H1 (cell line): ENCODE measurements at regions not wholly inside any gene's neighbourhood (a gene's known extent, or its start where the extent isn't known, plus 50 kb on each side); places are given as distances from the start of the nearest gene placed in this dataset.

Source experiments
- CTCF ChIA-PET: fragments of 300-600 bp; sonication (Branson Sonifier 250); formaldehyde crosslinking; loops from one replicate; lab custom pipeline; 2021; ENCODE audit not compliant: partially characterized antibody; lab: Charles Lee
- POLR2A ChIA-PET: fragments of 300-600 bp; sonication (Branson Sonifier 250); formaldehyde crosslinking; loops from one replicate; lab custom pipeline; 2021; ENCODE audit warnings: inconsistent platforms; ENCODE audit not compliant: partially characterized antibody; lab: Charles Lee
- DNase-seq, 2 experiments: peaks; one replicate each; pipeline versions ENCODE4 v3.0.0 to v3.0.0-alpha.2; 2010 to 2022; ENCODE audit warnings: low spot score in 2 of 2, low read depth in 1 of 2, mixed read lengths in 1 of 2
- FAIRE-seq: peaks from 2 replicates; lab custom pipeline; 2011; peaks lifted over from hg19 to GRCh38; lab: Jason Lieb, UNC
- H2AFZ ChIP-seq: 2 replicates; pipeline ENCODE4 v1.8.1; 2012; ENCODE audit warnings: low read length, inconsistent platforms
- H2AK5ac ChIP-seq: 2 replicates; pipeline ENCODE4 v1.6.1; 2013; ENCODE audit warnings: low read depth, low read length
- H2BK120ac ChIP-seq: replicated peaks from 2 replicates; pipeline ENCODE3; 2013; ENCODE audit warnings: low read depth, low read length, inconsistent platforms
- H2BK12ac ChIP-seq: 2 replicates; pipeline ENCODE4 v1.6.1; 2013; ENCODE audit warnings: low read depth, low read length
- H2BK15ac ChIP-seq: 2 replicates; pipeline ENCODE4 v1.6.1; 2013; ENCODE audit warnings: low read length
- H2BK20ac ChIP-seq: 2 replicates; pipeline ENCODE4 v1.6.1; 2013; ENCODE audit warnings: low read length
- H2BK5ac ChIP-seq: 2 replicates; pipeline ENCODE4 v1.6.1; 2013; ENCODE audit warnings: low read depth, low read length
- H3K14ac ChIP-seq: 2 replicates; pipeline ENCODE4 v1.6.1; 2013; ENCODE audit warnings: inconsistent platforms; ENCODE audit not compliant: insufficient read length
- H3K18ac ChIP-seq: 2 replicates; pipeline ENCODE4 v1.6.1; 2013; ENCODE audit warnings: low read length; ENCODE audit errors: extremely low read depth
- H3K23ac ChIP-seq: 2 replicates; pipeline ENCODE4 v1.6.1; 2013; ENCODE audit warnings: inconsistent platforms; ENCODE audit not compliant: insufficient read length
- H3K23me2 ChIP-seq: 2 replicates; pipeline ENCODE4 v1.6.1; 2013; ENCODE audit warnings: low read depth, low read length
- H3K27ac ChIP-seq: 2 replicates; pipeline ENCODE4 v1.6.1; 2011; ENCODE audit warnings: low read depth, low read length, inconsistent platforms
- H3K27me3 ChIP-seq, 4 experiments: replicated peaks in 1 of 4; 1 replicate in 1 of 4; 2 replicates in 3 of 4; pipeline versions ENCODE4 v1.6.1 to v1.8.1; 2011 to 2013; ENCODE audit warnings: low read length in 3 of 4, mild to moderate bottlenecking in 3 of 4, inconsistent platforms in 2 of 4, mixed read lengths in 2 of 4, moderate library complexity in 1 of 4; ENCODE audit not compliant: control insufficient read depth in 3 of 4, insufficient read depth in 3 of 4; ENCODE audit errors: extremely low read depth in 1 of 4
- H3K36me3 ChIP-seq, 4 experiments: 2 replicates each; pipeline versions ENCODE4 v1.6.1 to v1.8.1; 2011 to 2013; ENCODE audit warnings: mild to moderate bottlenecking in 4 of 4, low read length in 3 of 4, moderate library complexity in 2 of 4, control low read depth in 1 of 4, inconsistent platforms in 1 of 4; ENCODE audit not compliant: insufficient read depth in 4 of 4, control insufficient read depth in 2 of 4
- H3K4ac ChIP-seq: replicated peaks from 2 replicates; pipeline ENCODE3; 2013; ENCODE audit warnings: low read length, low read depth, mixed read lengths, inconsistent platforms; ENCODE audit not compliant: insufficient read length
- H3K4me1 ChIP-seq, 4 experiments: replicated peaks in 1 of 4; 1 replicate in 1 of 4; 2 replicates in 3 of 4; pipeline versions ENCODE4 v1.6.1 to v1.8.1; 2011 to 2013; ENCODE audit warnings: low read length in 3 of 4, inconsistent platforms in 2 of 4, mixed read lengths in 1 of 4; ENCODE audit not compliant: insufficient read depth in 4 of 4, control insufficient read depth in 3 of 4
- H3K4me2 ChIP-seq, 2 experiments: 2 replicates each; pipeline versions ENCODE4 v1.6.1 to v1.8.1; 2011 to 2013; ENCODE audit warnings: low read depth in 2 of 2, low read length in 2 of 2, control low read depth in 1 of 2, inconsistent platforms in 1 of 2, mild to moderate bottlenecking in 1 of 2; ENCODE audit not compliant: insufficient read depth in 1 of 2
- H3K4me3 ChIP-seq, 4 experiments: fragments of 200-600, 300-600 bp in 1 of 4; sonication (generic), shearing (Covaris generic), sonication (Bioruptor Twin) in 1 of 4; 2 replicates each; pipeline versions ENCODE4 v1.5.1 to v1.8.1; 2011 to 2016; ENCODE audit warnings: low read length in 4 of 4, low read depth in 3 of 4, control low read depth in 2 of 4, inconsistent platforms in 2 of 4, mild to moderate bottlenecking in 2 of 4, mixed read lengths in 1 of 4, moderate library complexity in 1 of 4; ENCODE audit not compliant: insufficient read depth in 2 of 4; ENCODE audit errors: extremely low read depth in 1 of 4
- H3K56ac ChIP-seq: replicated peaks from 2 replicates; pipeline ENCODE3; 2013; ENCODE audit warnings: low read depth, mild to moderate bottlenecking, mixed read lengths, low read length, inconsistent platforms; ENCODE audit not compliant: insufficient read length
- H3K79me1 ChIP-seq: 2 replicates; pipeline ENCODE4 v1.6.1; 2013; ENCODE audit warnings: low read depth, low read length, control low read depth
- H3K79me2 ChIP-seq, 2 experiments: 2 replicates each; pipeline versions ENCODE4 v1.6.1 to v1.8.1; 2012 to 2013; ENCODE audit warnings: low read length in 2 of 2, mild to moderate bottlenecking in 2 of 2, inconsistent platforms in 1 of 2; ENCODE audit not compliant: insufficient read depth in 2 of 2, control insufficient read depth in 1 of 2
- H3K9ac ChIP-seq, 4 experiments: replicated peaks in 1 of 4; 1 replicate in 1 of 4; 2 replicates in 3 of 4; pipeline versions ENCODE4 v1.6.1 to v1.8.1; 2011 to 2013; ENCODE audit warnings: low read depth in 3 of 4, low read length in 3 of 4, control low read depth in 2 of 4, mild to moderate bottlenecking in 2 of 4, moderate library complexity in 2 of 4, inconsistent platforms in 1 of 4; ENCODE audit errors: extremely low read depth in 1 of 4
- H3K9me3 ChIP-seq, 2 experiments: 2 replicates each; pipeline versions ENCODE4 v1.6.1 to v1.8.1; 2012 to 2013; ENCODE audit warnings: mild to moderate bottlenecking in 2 of 2, moderate library complexity in 2 of 2, control low read depth in 1 of 2, inconsistent platforms in 1 of 2, low read depth in 1 of 2, low read length in 1 of 2, mixed read lengths in 1 of 2; ENCODE audit not compliant: insufficient read depth in 2 of 2
- H4K20me1 ChIP-seq, 2 experiments: replicated peaks in 1 of 2; 2 replicates each; pipeline versions ENCODE3 to v1.8.1; 2011 to 2013; ENCODE audit warnings: inconsistent platforms in 2 of 2, low read length in 2 of 2, mild to moderate bottlenecking in 1 of 2; ENCODE audit not compliant: insufficient read depth in 2 of 2, control insufficient read depth in 1 of 2
- H4K5ac ChIP-seq: 2 replicates; pipeline ENCODE4 v1.6.1; 2013; ENCODE audit warnings: low read length, low read depth, mixed read lengths, inconsistent platforms; ENCODE audit not compliant: insufficient read length
- H4K8ac ChIP-seq: 2 replicates; pipeline ENCODE4 v1.8.0; 2013; ENCODE audit warnings: mild to moderate bottlenecking, moderate library complexity, low read length, inconsistent platforms; ENCODE audit not compliant: insufficient read depth; ENCODE audit errors: extremely low read depth
- H4K91ac ChIP-seq: replicated peaks from 2 replicates; pipeline ENCODE3; 2013; ENCODE audit warnings: low read length, mixed read lengths, inconsistent platforms; ENCODE audit not compliant: insufficient read length
- CEBPB ChIP-seq: IDR thresholded peaks from 2 replicates; pipeline ENCODE4 v1.6.1; 2012; ENCODE audit warnings: low read depth, low read length
- CREB1 ChIP-seq: IDR thresholded peaks from 2 replicates; pipeline ENCODE4 v1.6.1; 2012; ENCODE audit warnings: inconsistent platforms
- EP300 ChIP-seq, 2 experiments: IDR thresholded peaks; 1 replicate in 1 of 2; 2 replicates in 1 of 2; pipeline ENCODE4 v1.6.1; 2011 to 2012; ENCODE audit warnings: low read depth in 2 of 2, low read length in 2 of 2, mild to moderate bottlenecking in 2 of 2, borderline replicate concordance in 1 of 2, inconsistent platforms in 1 of 2, moderate library complexity in 1 of 2
- HDAC2 ChIP-seq, 2 experiments: fragments of 300-600 bp in 1 of 2; sonication (generic) in 1 of 2; IDR thresholded peaks; 2 replicates each; pipeline ENCODE4 v1.6.1; 2011 to 2012; ENCODE audit warnings: low read depth in 2 of 2, low read length in 2 of 2, mild to moderate bottlenecking in 2 of 2, moderate library complexity in 2 of 2, borderline replicate concordance in 1 of 2, inconsistent platforms in 1 of 2
- HDAC6 ChIP-seq: IDR thresholded peaks from one replicate; pipeline ENCODE4 v1.7.1; 2012; ENCODE audit warnings: low read depth, mild to moderate bottlenecking, inconsistent platforms, low read length, moderate library complexity
- SIRT6 ChIP-seq: IDR thresholded peaks from one replicate; pipeline ENCODE4 v1.7.1; 2012; ENCODE audit warnings: low read length, inconsistent platforms
- TAF7 ChIP-seq: optimal IDR thresholded peaks from 2 replicates; pipeline ENCODE3; 2011; ENCODE audit warnings: low read depth, mild to moderate bottlenecking, inconsistent platforms, low read length, moderate library complexity, borderline replicate concordance
- TCF12 ChIP-seq: IDR thresholded peaks from 2 replicates; pipeline ENCODE4 v1.6.1; 2011; ENCODE audit warnings: low read depth, mild to moderate bottlenecking, low read length
- whole genome bisulfite sequencing, 2 experiments: shearing (Covaris generic) in 1 of 2; methylation state at CpG; one replicate each; pipeline versions ENCODE4 v1.1.6 to v1.1.7; 2013 to 2015; ENCODE audit warnings: low lambda C conversion rate in 2 of 2, mixed read lengths in 2 of 2, inconsistent platforms in 1 of 2, low coverage in 1 of 2, missing lambda C conversion rate in 1 of 2; ENCODE audit not compliant: insufficient replicate concordance in 2 of 2, insufficient coverage in 1 of 2, insufficient read length in 1 of 2; ENCODE audit errors: extremely low coverage in 1 of 2, missing lambda C conversion rate in 1 of 2; 5-methylcytosine and 5-hydroxymethylcytosine counted together
- TF ChIP-seq, protein P1 (sequence below): IDR thresholded peaks from 2 replicates; pipeline ENCODE4 v1.6.1; 2012; ENCODE audit warnings: inconsistent platforms

DNA sequence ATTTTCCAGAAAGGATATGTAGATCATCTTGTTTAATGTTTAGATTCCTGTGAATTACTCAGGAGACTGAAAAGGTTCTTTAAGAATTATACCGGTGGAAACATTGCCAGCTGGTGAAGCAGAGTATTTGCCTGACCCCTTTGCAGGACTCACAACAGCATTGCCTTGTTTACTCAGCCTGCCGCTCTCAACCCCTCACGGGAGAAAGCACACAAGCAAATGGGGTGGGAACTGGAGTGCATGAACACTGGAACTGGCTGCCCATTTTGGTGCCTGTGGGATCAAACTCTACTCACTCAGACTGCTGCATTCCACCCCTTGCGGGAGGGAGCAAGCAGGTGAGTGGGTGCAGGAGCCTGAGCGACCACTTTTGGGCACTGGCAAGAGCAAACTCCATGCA, 804.7 kb upstream of the SLITRK1 start:
- H4K20me1 ChIP-seq, result no peaks in the 10 kb centered on the region
- no peaks in the 10 kb centered on the region for H3K23me2 ChIP-seq
- H2BK12ac ChIP-seq, result no peak overlapping the region
- H3K9me3 ChIP-seq, result no peaks in the 10 kb centered on the region
- no peak overlapping the region for H3K18ac ChIP-seq
- no peak overlapping the region for H3K4me3 ChIP-seq
- TF ChIP-seq, protein P1, sequence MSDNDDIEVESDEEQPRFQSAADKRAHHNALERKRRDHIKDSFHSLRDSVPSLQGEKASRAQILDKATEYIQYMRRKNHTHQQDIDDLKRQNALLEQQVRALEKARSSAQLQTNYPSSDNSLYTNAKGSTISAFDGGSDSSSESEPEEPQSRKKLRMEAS, result no peak
- TF ChIP-seq TCF12 (no peak), CREB1 (no peak), TAF7 (no peak), EP300 (IDR thresholded peaks at IDR 0.05; ENCODE audit: borderline replicate concordance in 1 of 2, low read depth in 2 of 2, low read length in 2 of 2) (no peak), SIRT6 (no peak), HDAC6 (no peak), CEBPB (no peak), HDAC2 (IDR thresholded peaks at IDR 0.05; ENCODE audit: borderline replicate concordance in 1 of 2, low read depth in 2 of 2, low read length in 2 of 2) (no peak)
- no peak overlapping the region for H3K4ac ChIP-seq
- H3K79me1 ChIP-seq, result no peaks in the 10 kb centered on the region
- no peak for FAIRE-seq
- no peaks in the 10 kb centered on the region for H3K27me3 ChIP-seq
- H2BK120ac ChIP-seq, result no peak overlapping the region
- no peak overlapping the region for H3K56ac ChIP-seq
- H3K27ac ChIP-seq, result no peak overlapping the region
- no peak for DNase-seq
- H3K36me3 ChIP-seq, result no peaks in the 10 kb centered on the region
- no peaks in the 10 kb centered on the region for H3K4me1 ChIP-seq
- no peak overlapping the region for H4K5ac ChIP-seq
- H2BK5ac ChIP-seq, result no peak overlapping the region
- POLR2A ChIA-PET, result no interaction called here
- H2AK5ac ChIP-seq, result no peak overlapping the region
- H3K79me2 ChIP-seq, result no peaks in the 10 kb centered on the region
- H2BK20ac ChIP-seq, result no peak overlapping the region
- no peak overlapping the region for H3K9ac ChIP-seq
- H3K4me2 ChIP-seq, result no peak overlapping the region
- peak overlapping the region; percentile 30; the same call in 1 of the 2 replicates for H2AFZ ChIP-seq
- 88% methylated on average over 5 of the region's 5 CpGs; no CpG with 5 or more reads in 1 of the 2 experiments for WGBS, 2 experiments
- CTCF ChIA-PET, result no interaction called here
- no peak overlapping the region for H4K91ac ChIP-seq
- H2BK15ac ChIP-seq, result no peak overlapping the region
- H3K14ac ChIP-seq, result no peak overlapping the region
- no peak overlapping the region for H4K8ac ChIP-seq
- no peak overlapping the region for H3K23ac ChIP-seq
